ENCODE measurements at regions not wholly inside any gene's neighbourhood (a gene's known extent, or its start where the extent isn't known, plus 50 kb on each side); places are given as distances from the start of the nearest gene placed in this dataset.

- H3K27ac ChIP-seq, result no peak overlapping the region
- WGBS (ENCODE audit: insufficient coverage, low coverage, low lambda C conversion rate, missing lambda C conversion rate), result 38% methylated on average over 2 of the region's 6 CpGs
- DNase-seq (no peak), ATAC-seq (no peak)
- intact Hi-C loops (cut with DNase I), result no loop called here
- H3K4me3 ChIP-seq, result no peak overlapping the region
- no peaks in the 10 kb centered on the region for H3K4me1 ChIP-seq
- no peaks in the 10 kb centered on the region for H3K9me3 ChIP-seq
- no peaks in the 10 kb centered on the region for H3K27me3 ChIP-seq
- H3K36me3 ChIP-seq, result no peaks in the 10 kb centered on the region
- TF ChIP-seq CTCF (IDR thresholded peaks at IDR 0.05) (no peak), POLR2A (IDR thresholded peaks at IDR 0.05) (no peak)
Measured at GRCh38 chr17:34782271-34782670, 179.0 kb downstream of the CCT6B start.

- WGBS (ENCODE audit: insufficient coverage, low coverage, low lambda C conversion rate, missing lambda C conversion rate), result 37% methylated on average over 8 of the region's 12 CpGs
- Histone ChIP-seq H3K4me1 (no peaks in the 10 kb centered on the region), H3K27me3 (no peaks in the 10 kb centered on the region), H3K4me3 (no peak overlapping the region), H3K36me3 (no peaks in the 10 kb centered on the region), H3K9me3 (no peaks in the 10 kb centered on the region), H3K27ac (no peak overlapping the region)
- no peak for TF ChIP-seq POLR2A (IDR thresholded peaks at IDR 0.05)
- TF ChIP-seq CTCF (IDR thresholded peaks at IDR 0.05), result no peak
- DNase-seq, result no peak
- intact Hi-C loops (cut with DNase I), result no loop called here
- ATAC-seq, result no peak
Measured at GRCh38 chr17:34781571-34782108, 179.6 kb downstream of the CCT6B start.

- intact Hi-C loops (cut with DNase I), result no loop called here
- no peak for ATAC-seq
Measured at GRCh38 chr17:34781071-34781470, 180.2 kb downstream of the CCT6B start.

GRCh38 chr17:34780438-34780837 is 180.8 kb downstream of the CCT6B start:
- no peaks in the 10 kb centered on the region for H3K36me3 ChIP-seq
- no peak overlapping the region for H3K4me3 ChIP-seq
- no peak for DNase-seq
- intact Hi-C loops (cut with DNase I), result no loop called here
- no peaks in the 10 kb centered on the region for H3K27me3 ChIP-seq
- 60% methylated on average over 1 of the region's 3 CpGs for WGBS (ENCODE audit: insufficient coverage, low coverage, low lambda C conversion rate, missing lambda C conversion rate)
- no peak overlapping the region for H3K27ac ChIP-seq
- H3K9me3 ChIP-seq, result no peaks in the 10 kb centered on the region
- no peak for TF ChIP-seq POLR2A (IDR thresholded peaks at IDR 0.05)
- no peak for ATAC-seq
- no peaks in the 10 kb centered on the region for H3K4me1 ChIP-seq

More at GRCh38 chr17:34781071-34781470, 180.2 kb downstream of the CCT6B start:
- DNase-seq, result no peak
- Histone ChIP-seq H3K4me1 (no peaks in the 10 kb centered on the region), H3K27ac (no peak overlapping the region), H3K36me3 (no peaks in the 10 kb centered on the region), H3K27me3 (no peaks in the 10 kb centered on the region), H3K4me3 (no peak overlapping the region), H3K9me3 (no peaks in the 10 kb centered on the region)
- no peak for TF ChIP-seq POLR2A (IDR thresholded peaks at IDR 0.05)
- TF ChIP-seq CTCF (IDR thresholded peaks at IDR 0.05), result no peak
- WGBS (ENCODE audit: insufficient coverage, low coverage, low lambda C conversion rate, missing lambda C conversion rate), result 63% methylated on average over 2 of the region's 3 CpGs

GRCh38 chr17:34776456-34777443 is 184.5 kb downstream of the CCT6B start:
- Histone ChIP-seq H3K27me3 (no peaks in the 10 kb centered on the region), H3K36me3 (no peaks in the 10 kb centered on the region), H3K4me3 (no peak overlapping the region), H3K9me3 (no peaks in the 10 kb centered on the region), H3K4me1 (no peaks in the 10 kb centered on the region), H3K27ac (no peak overlapping the region)
- intact Hi-C loops (cut with DNase I), result no loop called here
- WGBS (ENCODE audit: insufficient coverage, low coverage, low lambda C conversion rate, missing lambda C conversion rate), result 36% methylated on average over 14 of the region's 17 CpGs
- no peak for TF ChIP-seq POLR2A (IDR thresholded peaks at IDR 0.05)
- no peak for TF ChIP-seq CTCF (IDR thresholded peaks at IDR 0.05)
- ATAC-seq (no peak), DNase-seq (no peak)

Measured in right lobe of liver (tissue), 6 donors.